H9 (cell line): ENCODE measurements at regions not wholly inside any gene's neighbourhood (a gene's known extent, or its start where the extent isn't known, plus 50 kb on each side); places are given as distances from the start of the nearest gene placed in this dataset.

Source experiments
- DNase-seq: peaks from one replicate; pipeline ENCODE4 v3.0.0-alpha.2; 2017
- H2AFZ ChIP-seq: one replicate; pipeline ENCODE4 v1.6.1; 2013; ENCODE audit warnings: mild to moderate bottlenecking, low read length, control low read depth, moderate library complexity
- H2AK5ac ChIP-seq: 2 replicates; pipeline ENCODE4 v1.6.1; 2013; ENCODE audit warnings: low read length, control low read depth, mixed read lengths; ENCODE audit not compliant: insufficient read length
- H2BK120ac ChIP-seq: one replicate; pipeline ENCODE4 v1.6.1; 2013; ENCODE audit warnings: low read depth, mild to moderate bottlenecking, low read length, control low read depth, inconsistent platforms; ENCODE audit not compliant: poor library complexity, severe bottlenecking
- H2BK12ac ChIP-seq: 2 replicates; pipeline ENCODE4 v1.6.1; 2013; ENCODE audit warnings: low read length, control low read depth, mixed read lengths, low read depth; ENCODE audit not compliant: insufficient read length
- H2BK15ac ChIP-seq: 2 replicates; pipeline ENCODE4 v1.6.1; 2013; ENCODE audit warnings: low read depth, low read length, control low read depth
- H2BK20ac ChIP-seq: one replicate; pipeline ENCODE4 v1.6.1; 2013; ENCODE audit warnings: low read depth, mild to moderate bottlenecking, low read length, control low read depth, inconsistent platforms; ENCODE audit not compliant: poor library complexity, severe bottlenecking
- H2BK5ac ChIP-seq: 2 replicates; pipeline ENCODE4 v1.6.1; 2013; ENCODE audit warnings: low read length, control low read depth, mixed read lengths; ENCODE audit not compliant: insufficient read length
- H3K14ac ChIP-seq: 2 replicates; pipeline ENCODE4 v1.6.1; 2013; ENCODE audit warnings: low read length, control low read depth; ENCODE audit not compliant: insufficient read depth
- H3K18ac ChIP-seq: 2 replicates; pipeline ENCODE4 v1.6.1; 2013; ENCODE audit warnings: low read depth, mild to moderate bottlenecking, mixed read lengths, low read length, control low read depth; ENCODE audit not compliant: insufficient read length
- H3K23ac ChIP-seq: 2 replicates; pipeline ENCODE4 v1.6.1; 2013; ENCODE audit warnings: low read length, control low read depth, mixed read lengths, low read depth; ENCODE audit not compliant: insufficient read length
- H3K23me2 ChIP-seq: 2 replicates; pipeline ENCODE4 v1.6.1; 2013; ENCODE audit warnings: low read depth, mild to moderate bottlenecking, mixed read lengths, low read length, control low read depth; ENCODE audit not compliant: insufficient read length, poor library complexity, severe bottlenecking
- H3K27ac ChIP-seq: 2 replicates; pipeline ENCODE4 v1.5.1; 2013; ENCODE audit warnings: low read length, control low read depth, mixed read lengths, low read depth; ENCODE audit not compliant: insufficient read length
- H3K27me3 ChIP-seq: 2 replicates; pipeline ENCODE4 v1.6.1; 2013; ENCODE audit warnings: low read length, control low read depth, inconsistent platforms; ENCODE audit not compliant: insufficient read depth
- H3K4ac ChIP-seq: 2 replicates; pipeline ENCODE4 v1.6.1; 2013; ENCODE audit warnings: low read depth, mild to moderate bottlenecking, control low read depth, inconsistent platforms, low read length, moderate library complexity
- H3K4me1 ChIP-seq: 2 replicates; pipeline ENCODE4 v1.6.1; 2013; ENCODE audit warnings: low read length, control low read depth, inconsistent platforms; ENCODE audit not compliant: insufficient read depth
- H3K4me2 ChIP-seq: 2 replicates; pipeline ENCODE4 v1.6.1; 2013; ENCODE audit warnings: low read length, control low read depth, mixed read lengths; ENCODE audit not compliant: insufficient read length, insufficient read depth
- H3K56ac ChIP-seq: 2 replicates; pipeline ENCODE4 v1.6.1; 2013; ENCODE audit warnings: low read depth, mild to moderate bottlenecking, mixed read lengths, low read length, control low read depth; ENCODE audit not compliant: insufficient read length
- H3K79me1 ChIP-seq: 2 replicates; pipeline ENCODE4 v1.6.1; 2013; ENCODE audit warnings: low read depth, mild to moderate bottlenecking, moderate library complexity, low read length, control low read depth, inconsistent platforms; ENCODE audit not compliant: insufficient read depth, poor library complexity, severe bottlenecking
- H3K79me2 ChIP-seq: 2 replicates; pipeline ENCODE4 v1.6.1; 2013; ENCODE audit warnings: low read length, control low read depth, inconsistent platforms; ENCODE audit not compliant: insufficient read depth
- H3K9ac ChIP-seq: 2 replicates; pipeline ENCODE4 v1.6.1; 2013; ENCODE audit warnings: low read length, control low read depth, mixed read lengths; ENCODE audit not compliant: insufficient read length; ENCODE audit errors: extremely low read depth
- H3K9me3 ChIP-seq: one replicate; pipeline ENCODE4 v1.6.1; 2013; ENCODE audit warnings: low read depth, low read length, inconsistent platforms; ENCODE audit not compliant: control insufficient read depth
- H3T11ph ChIP-seq: one replicate; pipeline ENCODE4 v1.6.1; 2013; ENCODE audit warnings: mild to moderate bottlenecking, low read length, control low read depth, inconsistent platforms
- H4K20me1 ChIP-seq: one replicate; pipeline ENCODE4 v1.6.1; 2013; ENCODE audit not compliant: control insufficient read depth, insufficient read length, insufficient read depth
- H4K5ac ChIP-seq: 2 replicates; pipeline ENCODE4 v1.6.1; 2013; ENCODE audit warnings: low read depth, mild to moderate bottlenecking, mixed read lengths, low read length, control low read depth; ENCODE audit not compliant: insufficient read length
- H4K8ac ChIP-seq: replicated peaks from 2 replicates; pipeline ENCODE4 v1.6.1; 2013; ENCODE audit warnings: low read length, control low read depth, mixed read lengths, low read depth; ENCODE audit not compliant: insufficient read length
- H4K91ac ChIP-seq: 2 replicates; pipeline ENCODE4 v1.6.1; 2013; ENCODE audit warnings: low read depth, mild to moderate bottlenecking, moderate library complexity, mixed read lengths, low read length, control low read depth; ENCODE audit not compliant: insufficient read length
- H3K27ac Mint-ChIP-seq, 3 experiments: 2 replicates in 2 of 3; 3 replicates in 1 of 3; pipeline ENCODE4 v1.8.0; 2020 to 2021; ENCODE audit warnings: mixed read lengths in 3 of 3, mild to moderate bottlenecking in 1 of 3, moderate library complexity in 1 of 3
- H3K27me3 Mint-ChIP-seq: 2 replicates; pipeline ENCODE4 v1.8.0; 2021; ENCODE audit warnings: low read depth, mild to moderate bottlenecking, moderate library complexity, mixed read lengths
- H3K36me3 Mint-ChIP-seq, 3 experiments: 2 replicates in 2 of 3; 3 replicates in 1 of 3; pipeline ENCODE4 v1.8.0; 2020 to 2021; ENCODE audit warnings: low read depth in 3 of 3, mixed read lengths in 3 of 3; ENCODE audit not compliant: insufficient read depth in 1 of 3
- H3K4me1 Mint-ChIP-seq, 2 experiments: 2 replicates each; pipeline ENCODE4 v1.8.0; 2020; ENCODE audit warnings: mixed read lengths in 2 of 2
- H3K4me3 Mint-ChIP-seq, 2 experiments: 2 replicates in 1 of 2; 3 replicates in 1 of 2; pipeline ENCODE4 v1.8.0; 2020 to 2021; ENCODE audit warnings: mild to moderate bottlenecking in 2 of 2, mixed read lengths in 2 of 2, moderate library complexity in 1 of 2
- H3K9me3 Mint-ChIP-seq, 2 experiments: 2 replicates in 1 of 2; 3 replicates in 1 of 2; pipeline ENCODE4 v1.8.0; 2020; ENCODE audit warnings: mild to moderate bottlenecking in 2 of 2, mixed read lengths in 2 of 2, moderate library complexity in 1 of 2
- CTCF ChIP-seq: fragments of 200-600 bp; sonication (generic); conservative IDR thresholded peaks from 3 replicates; pipeline ENCODE4 v1.8.0; 2021; ENCODE audit warnings: antibody characterized with exemption, mild to moderate bottlenecking
- WGBS: extraction: QIAGEN DNeasy Blood & Tissue Kit; methylation state at CpG from one replicate; pipeline ENCODE4 v1.1.7; 2013; ENCODE audit warnings: missing lambda C conversion rate, low lambda C conversion rate, mixed read lengths; ENCODE audit not compliant: insufficient read length; ENCODE audit errors: extremely low coverage; 5-methylcytosine and 5-hydroxymethylcytosine counted together

DNA sequence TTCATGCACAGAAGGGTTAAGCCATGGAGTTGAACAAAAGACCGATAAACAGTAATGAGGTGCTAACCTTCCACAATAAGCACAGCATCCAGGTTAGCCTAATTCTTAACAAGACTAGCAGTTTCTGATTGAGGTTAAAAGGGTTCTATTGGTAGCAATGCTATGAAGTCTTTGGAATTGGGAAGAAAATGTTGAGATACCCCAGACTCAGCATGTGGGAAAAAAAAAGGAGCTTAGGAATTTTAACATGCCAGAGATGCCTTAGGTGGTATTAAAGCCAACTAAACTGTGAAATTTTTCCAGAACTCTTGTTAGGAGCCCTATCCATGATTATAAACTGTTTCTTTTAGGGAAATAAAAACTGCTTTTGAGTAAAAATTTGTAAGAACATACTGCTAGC is 391.7 kb downstream of the GABRG1 start:
- Histone ChIP-seq H3K14ac (no peak overlapping the region), H2BK120ac (no peak overlapping the region), H3K23me2 (no peaks in the 10 kb centered on the region), H2AFZ (no peak overlapping the region), H4K5ac (no peak overlapping the region), H2BK5ac (no peak overlapping the region), H2BK12ac (no peak overlapping the region), H3K79me1 (no peaks in the 10 kb centered on the region), H3K23ac (no peak overlapping the region), H3K56ac (no peak overlapping the region), H3K9ac (no peak overlapping the region), H2AK5ac (no peak overlapping the region), H3K27me3 (no peaks in the 10 kb centered on the region), H4K8ac (no peak overlapping the region), H2BK20ac (no peak overlapping the region), H3T11ph (no peak overlapping the region), H3K9me3 (no peaks in the 10 kb centered on the region), H3K4me2 (no peak overlapping the region), H4K20me1 (no peaks in the 10 kb centered on the region), H4K91ac (no peak overlapping the region), H3K79me2 (no peaks in the 10 kb centered on the region), H3K4ac (no peak overlapping the region), H2BK15ac (no peak overlapping the region), H3K27ac (no peak overlapping the region), H3K18ac (no peak overlapping the region), H3K4me1 (no peaks in the 10 kb centered on the region)
- H3K36me3 Mint-ChIP-seq: no peaks in the 10 kb centered on the region; a peak in 1 of 7 replicates
- peaks cover 0 to 7% of the 10 kb centered on the region in 2 experiments; a peak in 2 of 4 replicates for H3K4me1 Mint-ChIP-seq
- no peak for DNase-seq
- no peaks in the 10 kb centered on the region for H3K27me3 Mint-ChIP-seq
- no CpG with 5 or more reads among the region's 1 CpG for WGBS
- no peak for TF ChIP-seq CTCF
- H3K4me3 Mint-ChIP-seq: no peak overlapping the region
- no peaks in the 10 kb centered on the region for H3K9me3 Mint-ChIP-seq
- no peak overlapping the region for H3K27ac Mint-ChIP-seq
